GM12892 (cell line): ENCODE measurements at regions not wholly inside any gene's neighbourhood (a gene's known extent, or its start where the extent isn't known, plus 50 kb on each side); places are given as distances from the start of the nearest gene placed in this dataset.

Experiments
- POLR2A ChIP-seq: IDR thresholded peaks from 2 replicates; pipeline ENCODE4 v1.6.1; 2011; ENCODE audit warnings: low read depth, low read length, control low read depth
- POLR2AphosphoS5 ChIP-seq: IDR thresholded peaks from 2 replicates; pipeline ENCODE4 v1.6.1; 2011; ENCODE audit warnings: low read depth, low read length, control low read depth
- TAF1 ChIP-seq: IDR thresholded peaks from 2 replicates; pipeline ENCODE4 v1.6.1; 2011; ENCODE audit warnings: low read depth, mild to moderate bottlenecking, control low read depth, low read length, borderline replicate concordance

DNA sequence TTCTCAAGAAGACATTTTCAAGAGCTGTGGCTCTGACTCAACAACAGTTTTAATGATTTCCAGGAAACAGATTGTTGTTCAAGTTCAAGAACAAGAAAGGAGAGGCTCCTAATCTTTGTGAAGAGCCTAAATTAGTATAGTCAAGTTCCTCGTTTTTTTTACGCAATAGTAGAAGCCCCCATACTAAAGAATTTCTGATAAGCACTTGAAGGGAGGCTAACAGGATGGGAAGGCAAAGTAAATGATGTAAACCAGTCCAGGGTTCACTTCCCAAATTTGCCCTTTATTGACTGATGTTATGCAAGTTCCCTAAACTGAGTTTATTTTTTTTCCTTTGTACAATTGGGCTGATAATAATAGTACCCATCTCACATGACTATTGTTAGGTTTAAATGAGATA lies 178.2 kb downstream of the RTL9 start:
- TF ChIP-seq TAF1 = no peak
- no peak for TF ChIP-seq POLR2AphosphoS5
- TF ChIP-seq POLR2A = no peak
